Activated CD4-positive, alpha-beta memory T cell treated with anti-CD3 and anti-CD28 coated beads, Interleukin-2, amount 10 ng/mL, durations not matched to agents 7 days and 5 days (primary cell): ENCODE measurements at regions not wholly inside any gene's neighbourhood (a gene's known extent, or its start where the extent isn't known, plus 50 kb on each side); places are given as distances from the start of the nearest gene placed in this dataset.

ENCODE experiments used
- CTCF ChIA-PET: fragments of 350-600 bp; sonication (Branson Sonifier 250); formaldehyde crosslinking; loops from one replicate; lab custom pipeline; 2021; ENCODE audit warnings: antibody characterized with exemption, inconsistent platforms; lab: Charles Lee
- POLR2A ChIA-PET: fragments of 350-600 bp; sonication (Branson Sonifier 250); formaldehyde crosslinking; loops from one replicate; lab custom pipeline; 2021; ENCODE audit warnings: antibody characterized with exemption; lab: Charles Lee
- DNase-seq: peaks from one replicate; pipeline ENCODE4 v3.0.0-alpha.2; 2020
- H3K27ac Mint-ChIP-seq: one replicate; pipeline ENCODE4 v1.8.0; 2021; ENCODE audit warnings: mild to moderate bottlenecking, mixed read lengths
- H3K27me3 Mint-ChIP-seq: one replicate; pipeline ENCODE4 v1.8.0; 2021; ENCODE audit warnings: mixed read lengths
- H3K36me3 Mint-ChIP-seq: one replicate; pipeline ENCODE4 v1.8.0; 2021; ENCODE audit warnings: low read depth, mixed read lengths
- H3K4me1 Mint-ChIP-seq: one replicate; pipeline ENCODE4 v1.8.0; 2021; ENCODE audit warnings: mixed read lengths
- H3K4me3 Mint-ChIP-seq: one replicate; pipeline ENCODE4 v1.8.0; 2021; ENCODE audit warnings: mild to moderate bottlenecking, mixed read lengths
- H3K9me3 Mint-ChIP-seq: one replicate; pipeline ENCODE4 v1.8.0; 2021; ENCODE audit warnings: mixed read lengths

DNA sequence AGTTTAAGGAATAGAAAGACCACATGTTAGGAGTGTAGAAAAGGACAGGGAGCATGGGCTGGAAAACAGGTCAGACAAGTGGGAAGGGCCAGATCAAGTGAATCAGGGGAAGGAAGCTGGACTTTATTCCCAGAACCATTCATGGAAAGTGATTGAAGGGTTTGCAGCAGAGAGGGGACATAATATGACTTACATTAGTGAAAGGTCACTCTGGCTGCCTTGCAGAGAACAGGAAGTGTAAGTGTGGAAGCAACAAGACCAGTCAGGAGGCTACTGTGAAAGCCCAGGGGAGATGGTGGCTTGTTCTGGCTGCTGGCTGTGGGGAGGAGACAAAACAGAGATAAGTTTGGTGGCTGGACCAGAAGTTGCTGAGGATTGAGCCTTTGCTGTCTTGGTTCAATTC, 69.1 kb downstream of the VCPKMT start:
- no peaks in the 10 kb centered on the region for H3K9me3 Mint-ChIP-seq
- H3K27ac Mint-ChIP-seq, result peak overlapping the region; percentile 4
- H3K36me3 Mint-ChIP-seq, result peaks cover 23% of the 10 kb centered on the region
- ChIA-PET POLR2A (interaction anchor here (1.1 to 5.9 kb wide), 6 partner anchors 9 to 184 kb away, joined by 4 to 194 read pairs (median 36); no protein-coding TSS in a partner anchor), CTCF (interaction anchor here (4.2 kb wide), 1 partner anchor 14 kb away, joined by 31 read pairs; no protein-coding TSS in a partner anchor)
- H3K27me3 Mint-ChIP-seq, result no peaks in the 10 kb centered on the region
- H3K4me3 Mint-ChIP-seq, result no peak overlapping the region
- H3K4me1 Mint-ChIP-seq, result peaks cover 51% of the 10 kb centered on the region
- no peak for DNase-seq

DNA sequence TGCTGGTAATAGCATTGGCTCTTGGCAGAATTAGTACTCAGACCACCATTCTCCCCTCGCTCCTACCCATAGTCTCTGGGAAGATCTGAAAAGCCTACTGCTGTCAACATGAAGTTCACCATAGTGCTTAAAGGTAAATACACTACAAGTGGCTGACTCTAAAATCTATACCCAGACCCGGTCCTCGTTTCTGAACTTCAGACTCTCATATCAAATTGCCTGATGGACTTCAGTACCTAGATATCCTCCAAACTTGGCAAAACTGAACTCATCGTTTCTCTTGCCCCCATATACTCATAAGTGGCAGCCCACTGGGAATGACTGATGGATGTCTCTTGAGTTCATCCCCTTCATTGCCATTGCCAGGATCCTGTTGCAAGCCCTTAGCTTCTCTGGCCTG, 67.3 kb downstream of the VCPKMT start:
- POLR2A ChIA-PET, result interaction anchor here (1.0 to 2.5 kb wide), 2 partner anchors 11 to 13 kb away, joined by 4 to 8 read pairs; no protein-coding TSS in a partner anchor

DNA sequence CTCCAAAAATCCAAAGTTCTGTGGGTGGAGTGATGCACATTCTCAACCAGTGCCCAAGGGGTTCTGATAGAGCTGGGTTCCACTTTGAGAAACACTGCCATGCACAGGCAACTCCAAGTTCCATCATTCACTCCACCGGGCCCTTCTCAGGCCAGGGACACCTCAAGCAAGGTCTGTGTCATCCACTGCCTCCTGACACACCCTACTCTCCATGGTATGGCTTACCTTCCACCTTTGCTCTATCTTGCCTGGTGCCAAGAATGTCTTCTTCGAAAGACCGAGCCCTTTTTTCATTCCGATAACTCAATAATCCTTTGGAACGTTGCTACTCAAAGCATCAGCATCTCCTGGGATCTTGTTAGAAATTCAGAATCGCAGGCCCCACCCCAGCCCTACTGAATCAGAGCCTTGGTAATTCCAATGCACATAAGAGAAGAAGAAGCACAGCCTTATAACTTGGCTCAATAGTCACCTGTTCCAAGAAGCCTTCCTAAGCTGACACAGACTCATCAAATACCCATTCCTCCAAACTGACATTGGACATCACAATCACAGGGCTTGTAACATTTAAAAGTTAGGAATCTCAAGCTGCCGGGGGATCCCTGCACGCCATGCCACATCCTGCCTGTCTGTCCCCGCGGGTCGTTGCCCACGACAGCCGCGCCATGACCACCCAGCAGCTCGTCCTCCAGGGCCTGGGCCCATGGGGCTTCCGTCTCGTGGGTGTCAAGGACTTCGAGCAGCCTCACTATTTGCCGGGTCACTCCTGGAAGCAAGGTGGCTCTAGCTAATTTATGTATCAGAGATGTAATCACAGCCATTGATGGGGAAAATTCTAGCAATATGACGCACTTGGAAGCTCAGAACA, 66.4 kb downstream of the VCPKMT start:
- ChIA-PET CTCF (interaction anchor here (0.5 to 1.0 kb wide), 2 partner anchors 65 to 197 kb away, joined by 3 read pairs; partner anchors contain the start of gene NEMF), POLR2A (interaction anchor here (0.8 to 2.5 kb wide), 6 partner anchors 11 to 187 kb away, joined by 3 to 8 read pairs (median 4); no protein-coding TSS in a partner anchor)
- H3K4me1 Mint-ChIP-seq, result peaks cover 34% of the 10 kb centered on the region
- H3K27ac Mint-ChIP-seq, result no peak overlapping the region
- H3K36me3 Mint-ChIP-seq, result peaks cover 29% of the 10 kb centered on the region
- H3K9me3 Mint-ChIP-seq, result no peaks in the 10 kb centered on the region
- H3K27me3 Mint-ChIP-seq, result no peaks in the 10 kb centered on the region
- no peak overlapping the region for H3K4me3 Mint-ChIP-seq
- DNase-seq, result no peak

More for the DNA sequence above, 67.3 kb downstream of the VCPKMT start:
- Mint-ChIP-seq H3K36me3 (peaks cover 29% of the 10 kb centered on the region), H3K4me1 (peaks cover 41% of the 10 kb centered on the region), H3K4me3 (no peak overlapping the region), H3K27ac (no peak overlapping the region), H3K27me3 (no peaks in the 10 kb centered on the region), H3K9me3 (no peaks in the 10 kb centered on the region)
- no peak for DNase-seq
- CTCF ChIA-PET, result no interaction called here

DNA sequence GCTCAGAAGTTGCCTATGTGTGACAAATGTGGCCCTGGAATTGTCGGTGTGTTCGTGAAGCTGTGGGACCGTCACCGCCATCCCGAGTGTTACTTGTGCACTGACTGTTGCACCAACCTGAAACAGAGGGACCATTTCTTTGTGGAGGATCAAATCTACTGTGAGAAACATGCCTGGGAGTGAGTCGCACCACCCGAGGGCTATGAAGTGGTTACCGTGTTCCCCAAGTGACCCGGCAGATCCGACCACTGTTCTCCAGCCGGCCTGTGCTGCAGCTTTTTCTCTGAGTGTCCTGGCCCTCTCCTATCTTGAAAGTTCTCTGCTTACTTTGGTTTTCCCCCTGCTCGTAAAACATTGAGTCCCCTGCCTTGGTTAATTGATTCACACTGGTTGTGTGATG, 65.3 kb downstream of the VCPKMT start:
- ChIA-PET POLR2A (interaction anchor here (0.8 to 2.5 kb wide), 4 partner anchors 9 to 188 kb away, joined by 3 to 8 read pairs (median 6); no protein-coding TSS in a partner anchor), CTCF (no interaction called here)
- Mint-ChIP-seq H3K36me3 (peaks cover 22% of the 10 kb centered on the region), H3K4me1 (peaks cover 23% of the 10 kb centered on the region), H3K27ac (no peak overlapping the region), H3K27me3 (no peaks in the 10 kb centered on the region), H3K9me3 (no peaks in the 10 kb centered on the region), H3K4me3 (no peak overlapping the region)
- no peak for DNase-seq

DNA sequence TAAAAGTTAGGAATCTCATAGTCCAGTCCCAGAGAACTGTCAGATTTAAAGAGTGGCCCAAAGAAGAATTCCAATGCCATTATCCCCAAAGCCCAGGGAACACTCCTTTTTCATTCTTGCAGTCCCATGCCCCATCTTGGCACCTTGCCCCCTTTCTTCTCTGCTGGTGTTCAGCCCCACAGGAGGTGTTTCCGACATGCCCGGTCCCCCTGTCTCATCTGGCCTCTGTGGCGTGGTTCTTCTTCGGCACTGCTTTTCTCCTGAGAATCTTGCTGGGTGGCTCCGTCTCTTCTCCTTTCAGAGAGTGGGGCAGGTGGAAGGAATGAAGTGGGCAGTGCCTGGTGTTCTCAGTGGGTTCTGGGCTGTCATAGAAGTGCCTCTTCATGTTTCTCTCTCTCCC, 64.7 kb downstream of the VCPKMT start:
- no peaks in the 10 kb centered on the region for H3K9me3 Mint-ChIP-seq
- no peak overlapping the region for H3K4me3 Mint-ChIP-seq
- peaks cover 17% of the 10 kb centered on the region for H3K36me3 Mint-ChIP-seq
- no peak for DNase-seq
- CTCF ChIA-PET, result no interaction called here
- H3K27ac Mint-ChIP-seq, result no peak overlapping the region
- peaks cover 21% of the 10 kb centered on the region for H3K4me1 Mint-ChIP-seq
- H3K27me3 Mint-ChIP-seq, result no peaks in the 10 kb centered on the region
- POLR2A ChIA-PET, result interaction anchor here (2.2 kb wide), 1 partner anchor 189 kb away, joined by 7 read pairs; no protein-coding TSS in a partner anchor

DNA sequence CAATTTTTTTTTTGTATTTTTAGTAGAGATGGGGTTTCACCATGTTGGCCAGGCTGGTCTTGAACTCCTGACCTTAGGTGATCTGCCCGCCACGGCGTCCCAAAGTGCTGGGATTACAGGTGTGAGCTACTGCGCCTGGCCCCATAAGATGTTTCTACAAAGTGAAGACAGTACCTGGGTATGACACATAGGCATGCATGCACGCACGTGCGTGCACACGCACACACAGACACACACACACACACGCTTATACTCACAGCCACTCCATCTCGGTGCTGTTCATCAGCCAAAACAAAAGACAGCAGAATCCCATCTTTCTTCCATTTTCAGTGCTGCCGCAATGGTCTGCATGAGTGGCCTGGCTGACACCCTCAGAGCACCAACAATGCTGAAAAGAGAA, 63.9 kb downstream of the VCPKMT start:
- Mint-ChIP-seq H3K9me3 (no peaks in the 10 kb centered on the region), H3K27ac (no peak overlapping the region), H3K27me3 (no peaks in the 10 kb centered on the region), H3K4me1 (peaks cover 23% of the 10 kb centered on the region), H3K4me3 (no peak overlapping the region), H3K36me3 (peaks cover 17% of the 10 kb centered on the region)
- DNase-seq, result no peak
- ChIA-PET POLR2A (interaction anchor here (1.0 to 2.3 kb wide), 2 partner anchors 10 to 33 kb away, joined by 3 to 7 read pairs; no protein-coding TSS in a partner anchor), CTCF (no interaction called here)

DNA sequence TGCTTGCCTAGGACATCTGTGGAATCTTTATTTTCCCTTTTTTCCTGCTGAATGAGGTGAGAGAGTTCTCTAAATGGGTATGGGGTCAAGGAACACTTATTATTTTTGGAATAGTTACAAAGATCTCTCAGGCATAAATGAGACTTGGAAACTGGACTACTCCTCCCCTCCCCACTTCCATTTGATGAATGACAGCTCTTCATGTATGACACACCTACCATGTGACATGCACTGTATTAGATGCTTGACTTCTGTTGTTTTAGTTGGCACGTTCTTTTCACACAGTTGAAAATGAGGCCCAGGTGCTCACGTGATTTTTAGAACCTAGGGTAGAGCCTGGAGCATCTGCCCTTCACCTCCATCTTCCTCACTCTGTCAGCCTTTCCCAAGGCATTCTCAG, 62.4 kb downstream of the VCPKMT start:
- peaks cover 15% of the 10 kb centered on the region for H3K36me3 Mint-ChIP-seq
- no peaks in the 10 kb centered on the region for H3K9me3 Mint-ChIP-seq
- H3K4me1 Mint-ChIP-seq, result peaks cover 24% of the 10 kb centered on the region
- no peak overlapping the region for H3K4me3 Mint-ChIP-seq
- POLR2A ChIA-PET, result interaction anchor here (1.4 to 2.3 kb wide), 2 partner anchors 8 to 9 kb away, joined by 4 to 7 read pairs; no protein-coding TSS in a partner anchor
- DNase-seq, result no peak
- H3K27ac Mint-ChIP-seq, result no peak overlapping the region
- no peaks in the 10 kb centered on the region for H3K27me3 Mint-ChIP-seq
- CTCF ChIA-PET, result no interaction called here

DNA sequence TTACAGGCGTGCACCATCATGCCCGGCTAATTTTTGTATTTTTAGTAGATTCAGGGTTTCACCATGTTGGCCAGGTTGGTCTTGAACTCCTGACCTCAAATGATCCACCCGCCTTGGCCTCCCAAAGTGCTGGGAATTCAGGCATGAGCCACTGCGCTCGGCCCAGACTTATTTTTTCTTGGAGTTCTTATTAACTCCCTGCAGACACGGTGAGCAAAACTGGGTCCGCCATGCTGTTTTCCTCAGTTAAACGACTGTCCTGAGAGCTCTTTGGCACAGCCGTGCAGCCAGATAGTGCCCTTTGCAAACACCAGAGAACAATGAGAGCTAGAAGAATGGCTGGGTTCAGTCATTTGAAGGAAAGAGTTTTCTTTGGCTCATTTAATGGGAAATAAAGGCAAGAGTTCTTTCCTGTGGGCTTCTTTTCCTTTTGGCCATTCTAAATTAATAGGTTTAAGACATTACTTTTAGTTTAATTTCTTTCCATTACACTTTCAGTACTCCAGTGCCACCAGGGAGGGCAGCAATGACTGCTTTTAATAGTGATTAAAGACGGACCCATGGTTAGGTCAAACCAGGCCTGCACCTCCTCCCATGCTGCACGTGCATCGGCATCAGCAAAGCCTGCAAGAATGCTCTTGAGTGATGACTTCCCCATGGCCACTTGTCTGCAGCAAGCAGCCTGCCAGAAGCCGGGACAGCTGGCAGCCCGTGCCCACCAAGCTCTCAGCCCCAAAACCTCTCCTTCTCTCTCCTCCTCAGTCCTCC, 60.7 kb downstream of the VCPKMT start:
- H3K9me3 Mint-ChIP-seq, result no peaks in the 10 kb centered on the region
- H3K4me1 Mint-ChIP-seq, result peaks cover 38% of the 10 kb centered on the region
- H3K36me3 Mint-ChIP-seq, result peaks cover 19% of the 10 kb centered on the region
- H3K27ac Mint-ChIP-seq, result no peak overlapping the region
- H3K4me3 Mint-ChIP-seq, result no peak overlapping the region
- POLR2A ChIA-PET, result no interaction called here
- CTCF ChIA-PET, result interaction anchor here (1.2 kb wide), 1 partner anchor 194 kb away, joined by 5 read pairs; no protein-coding TSS in a partner anchor
- no peaks in the 10 kb centered on the region for H3K27me3 Mint-ChIP-seq
- DNase-seq, result no peak

DNA sequence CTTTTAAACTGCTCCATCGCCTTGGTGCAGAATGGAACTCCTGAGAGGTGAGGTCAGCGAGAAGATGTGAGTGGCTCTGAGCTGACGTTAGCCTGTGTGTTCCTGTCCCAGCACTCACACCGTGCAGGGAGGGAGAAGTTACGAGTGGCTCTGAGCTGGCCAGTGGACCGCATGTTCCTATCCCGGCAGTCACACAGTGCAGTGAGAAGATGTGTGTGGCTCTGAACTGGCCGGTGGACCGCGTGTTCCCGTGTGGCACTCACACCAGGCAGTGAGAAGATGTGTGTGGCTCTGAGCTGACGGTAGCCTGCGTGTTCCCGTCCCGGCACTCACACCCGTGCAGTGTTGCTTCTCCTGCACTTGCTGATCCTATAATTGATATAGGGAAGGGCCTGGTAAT, 59.9 kb downstream of the VCPKMT start:
- H3K4me1 Mint-ChIP-seq, result peaks cover 45% of the 10 kb centered on the region
- no peaks in the 10 kb centered on the region for H3K9me3 Mint-ChIP-seq

DNA sequence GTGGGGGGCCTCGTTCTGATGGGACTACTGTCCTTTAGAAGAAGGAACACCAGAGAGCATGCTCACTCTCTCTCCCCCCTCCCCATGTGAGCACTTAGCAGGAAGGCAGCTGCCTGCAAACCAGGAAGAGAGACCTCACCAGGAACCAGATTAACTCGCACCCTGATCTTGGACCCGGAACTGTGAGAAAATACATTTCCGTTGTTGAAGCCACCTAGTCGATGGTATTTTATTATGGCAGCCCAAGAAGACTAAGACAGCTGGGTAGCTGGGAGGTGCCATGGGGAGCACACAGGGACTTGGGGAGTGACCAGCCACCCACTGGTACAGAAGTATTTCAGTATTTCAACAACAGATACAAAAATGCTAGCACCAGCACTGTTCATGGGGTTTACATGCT, 59.0 kb downstream of the VCPKMT start:
- Mint-ChIP-seq H3K27ac (no peak overlapping the region), H3K4me1 (peaks cover 51% of the 10 kb centered on the region), H3K9me3 (no peaks in the 10 kb centered on the region), H3K4me3 (no peak overlapping the region), H3K36me3 (peaks cover 15% of the 10 kb centered on the region), H3K27me3 (no peaks in the 10 kb centered on the region)
- POLR2A ChIA-PET, result interaction anchor here (8.8 kb wide), 1 partner anchor 11 kb away, joined by 194 read pairs; no protein-coding TSS in a partner anchor
- DNase-seq, result no peak
- CTCF ChIA-PET, result no interaction called here

More for the DNA sequence above, 59.9 kb downstream of the VCPKMT start:
- no peaks in the 10 kb centered on the region for H3K27me3 Mint-ChIP-seq
- H3K36me3 Mint-ChIP-seq, result peaks cover 19% of the 10 kb centered on the region
- CTCF ChIA-PET, result no interaction called here
- POLR2A ChIA-PET, result interaction anchor here (8.8 kb wide), 1 partner anchor 11 kb away, joined by 194 read pairs; no protein-coding TSS in a partner anchor
- no peak overlapping the region for H3K4me3 Mint-ChIP-seq
- no peak overlapping the region for H3K27ac Mint-ChIP-seq
- no peak for DNase-seq

DNA sequence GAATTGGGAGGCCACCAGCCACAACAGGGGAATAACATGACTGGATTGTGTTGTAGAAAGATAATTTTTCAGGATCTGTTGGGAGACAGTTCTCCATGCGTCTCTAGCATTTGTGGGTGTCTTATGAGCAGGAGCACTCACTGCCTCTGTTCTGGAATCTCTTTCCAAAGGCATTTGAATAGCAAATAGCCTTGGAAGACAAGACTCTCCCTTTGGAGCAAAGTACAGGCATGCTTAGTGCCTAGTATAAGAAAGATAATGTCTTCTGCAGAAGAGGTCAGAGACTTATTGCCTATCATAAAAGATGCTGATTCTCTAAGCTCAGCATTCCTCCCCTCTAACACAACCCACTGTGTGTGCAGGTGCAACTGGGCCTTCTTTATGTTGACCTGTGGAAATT, 58.3 kb downstream of the VCPKMT start:
- POLR2A ChIA-PET, result interaction anchor here (8.8 kb wide), 1 partner anchor 12 kb away, joined by 194 read pairs; no protein-coding TSS in a partner anchor
- no peak for DNase-seq
- Mint-ChIP-seq H3K9me3 (no peaks in the 10 kb centered on the region), H3K36me3 (peaks cover 15% of the 10 kb centered on the region), H3K4me3 (no peak overlapping the region), H3K27me3 (no peaks in the 10 kb centered on the region), H3K4me1 (peaks cover 59% of the 10 kb centered on the region), H3K27ac (no peak overlapping the region)
- CTCF ChIA-PET, result no interaction called here
